ENCODE measurements at regions not wholly inside any gene's neighbourhood (a gene's known extent, or its start where the extent isn't known, plus 50 kb on each side); places are given as distances from the start of the nearest gene placed in this dataset.

DNA sequence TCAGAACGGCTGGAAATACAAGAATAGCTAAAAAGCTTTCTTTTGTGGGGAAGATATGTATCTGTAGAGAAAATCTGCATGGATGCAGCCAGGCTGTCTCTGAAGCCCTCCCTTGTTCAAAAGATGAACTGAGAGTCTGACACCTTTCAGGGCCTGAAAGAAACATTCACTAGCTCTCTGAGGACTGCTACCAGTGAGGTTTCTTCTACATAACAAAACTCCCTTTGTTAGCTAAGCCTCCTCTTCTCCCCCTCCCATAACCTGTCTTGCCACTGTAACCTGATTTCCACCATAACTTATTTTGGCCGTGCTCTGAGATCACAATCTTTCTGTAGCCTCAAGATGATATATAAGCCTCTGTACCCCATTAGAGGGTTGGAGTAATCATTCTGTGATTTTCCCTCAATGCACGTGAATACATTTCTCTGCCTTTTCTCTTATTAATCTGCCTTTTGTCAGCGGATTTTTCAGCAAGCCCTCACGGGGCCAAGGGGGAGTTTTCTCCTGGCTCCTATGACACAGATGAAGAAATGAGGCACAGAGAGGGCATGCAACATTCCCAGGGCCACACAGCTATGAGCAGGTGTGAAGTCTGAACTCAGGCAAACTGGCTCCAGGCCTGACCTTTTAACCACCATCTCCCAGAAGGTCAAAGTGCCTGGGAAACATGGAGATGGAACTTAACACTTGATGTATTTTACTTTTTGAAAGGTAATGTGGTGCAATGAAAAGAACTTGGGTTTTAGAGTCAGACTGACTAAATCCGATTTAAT lies 161.6 kb upstream of the PRDX4 start:
- H3K27ac ChIP-seq, result peak overlapping the region in 2 of 4 donors; percentile 47 to 70
- H3K36me3 ChIP-seq, result no peaks in the 10 kb centered on the region
- no peaks in the 10 kb centered on the region for H3K9me3 ChIP-seq
- FAIRE-seq, result no peak
- no peak for DNase-seq
- H3K4me1 ChIP-seq, result peaks cover 11 to 16% (median 16%) of the 10 kb centered on the region in 3 donors
- H3K27me3 ChIP-seq, result no peaks in the 10 kb centered on the region
- ATAC-seq, result no peak
- no peak overlapping the region for H3K4me3 ChIP-seq
- TF ChIP-seq, protein P1, sequence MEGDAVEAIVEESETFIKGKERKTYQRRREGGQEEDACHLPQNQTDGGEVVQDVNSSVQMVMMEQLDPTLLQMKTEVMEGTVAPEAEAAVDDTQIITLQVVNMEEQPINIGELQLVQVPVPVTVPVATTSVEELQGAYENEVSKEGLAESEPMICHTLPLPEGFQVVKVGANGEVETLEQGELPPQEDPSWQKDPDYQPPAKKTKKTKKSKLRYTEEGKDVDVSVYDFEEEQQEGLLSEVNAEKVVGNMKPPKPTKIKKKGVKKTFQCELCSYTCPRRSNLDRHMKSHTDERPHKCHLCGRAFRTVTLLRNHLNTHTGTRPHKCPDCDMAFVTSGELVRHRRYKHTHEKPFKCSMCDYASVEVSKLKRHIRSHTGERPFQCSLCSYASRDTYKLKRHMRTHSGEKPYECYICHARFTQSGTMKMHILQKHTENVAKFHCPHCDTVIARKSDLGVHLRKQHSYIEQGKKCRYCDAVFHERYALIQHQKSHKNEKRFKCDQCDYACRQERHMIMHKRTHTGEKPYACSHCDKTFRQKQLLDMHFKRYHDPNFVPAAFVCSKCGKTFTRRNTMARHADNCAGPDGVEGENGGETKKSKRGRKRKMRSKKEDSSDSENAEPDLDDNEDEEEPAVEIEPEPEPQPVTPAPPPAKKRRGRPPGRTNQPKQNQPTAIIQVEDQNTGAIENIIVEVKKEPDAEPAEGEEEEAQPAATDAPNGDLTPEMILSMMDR (IDR thresholded peaks at IDR 0.05), result no peak
- intact Hi-C loops (cut with DNase I), result no loop called here
- WGBS, 2 donors, result 56 to 64% methylated on average over 6 of the region's 6 CpGs

DNA sequence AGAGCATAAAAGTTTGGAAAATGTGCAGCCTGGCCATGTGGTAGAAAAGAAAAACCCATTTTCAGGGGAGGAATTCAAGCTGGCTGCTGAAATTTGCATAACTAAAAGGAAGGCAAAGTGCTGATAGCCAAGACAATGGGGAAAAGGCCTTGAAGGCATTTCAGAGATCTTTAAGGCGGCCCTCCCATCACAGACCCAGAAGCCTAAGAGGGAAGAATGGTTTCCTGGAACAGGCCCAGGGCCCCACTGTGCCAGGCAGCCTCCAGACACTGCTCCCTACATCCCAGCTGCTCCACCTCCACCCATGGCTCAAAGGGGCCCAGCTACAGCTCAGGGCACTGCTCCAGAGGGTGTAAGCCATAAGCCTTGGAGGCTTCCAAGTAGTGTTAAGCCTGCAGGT lies 158.0 kb upstream of the PRDX4 start:
- intact Hi-C loops (cut with DNase I), result no loop called here
- H3K27ac ChIP-seq, result no peak overlapping the region
- no peaks in the 10 kb centered on the region for H3K27me3 ChIP-seq
- H3K4me3 ChIP-seq, result no peak overlapping the region
- no peaks in the 10 kb centered on the region for H3K36me3 ChIP-seq
- DNase-seq (no peak), FAIRE-seq (no peak), ATAC-seq (no peak)
- H3K9me3 ChIP-seq, result no peaks in the 10 kb centered on the region
- TF ChIP-seq, protein P1 (IDR thresholded peaks at IDR 0.05), result no peak
- WGBS, 2 donors, result 64 to 91% methylated on average over 1 of the region's 1 CpG
- peaks cover 10 to 22% (median 11%) of the 10 kb centered on the region in 3 donors for H3K4me1 ChIP-seq

GRCh38 chrX:23511793-23512192 lies 155.5 kb upstream of the PRDX4 start:
- intact Hi-C loops (cut with DNase I), result no loop called here
- TF ChIP-seq, protein P1 (IDR thresholded peaks at IDR 0.05), result no peak
- Histone ChIP-seq H3K9me3 (no peaks in the 10 kb centered on the region), H3K4me1 (peaks cover 0 to 5% (median 0%) of the 10 kb centered on the region in 3 donors), H3K27me3 (no peaks in the 10 kb centered on the region), H3K27ac (no peak overlapping the region), H3K36me3 (no peaks in the 10 kb centered on the region), H3K4me3 (no peak overlapping the region)
- ATAC-seq (peak; percentile 64 to 85 (median 80)), FAIRE-seq (no peak), DNase-seq (no peak)
- 19 to 20% methylated on average over 2 of the region's 2 CpGs for WGBS, 2 donors

GRCh38 chrX:23513121-23513520 lies 154.2 kb upstream of the PRDX4 start:
- no peak overlapping the region for H3K4me3 ChIP-seq
- DNase-seq, result no peak
- no peak for FAIRE-seq
- H3K4me1 ChIP-seq, result peaks cover 0 to 5% (median 0%) of the 10 kb centered on the region in 3 donors
- TF ChIP-seq, protein P1 (IDR thresholded peaks at IDR 0.05), result no peak
- intact Hi-C loops (cut with DNase I), result no loop called here
- 26 to 48% methylated on average over 2 of the region's 2 CpGs for WGBS, 2 donors
- no peaks in the 10 kb centered on the region for H3K36me3 ChIP-seq
- H3K27ac ChIP-seq, result no peak overlapping the region
- no peak for ATAC-seq
- H3K9me3 ChIP-seq, result no peaks in the 10 kb centered on the region
- H3K27me3 ChIP-seq, result no peaks in the 10 kb centered on the region

- 82 to 89% methylated on average over 2 of the region's 2 CpGs for WGBS, 2 donors
- Histone ChIP-seq H3K4me3 (no peak overlapping the region), H3K9me3 (no peaks in the 10 kb centered on the region), H3K27me3 (no peaks in the 10 kb centered on the region), H3K36me3 (no peaks in the 10 kb centered on the region), H3K27ac (no peak overlapping the region), H3K4me1 (peaks cover 0 to 5% (median 0%) of the 10 kb centered on the region in 3 donors)
- TF ChIP-seq, protein P1 (IDR thresholded peaks at IDR 0.05), result no peak
- FAIRE-seq (no peak), ATAC-seq (no peak), DNase-seq (no peak)
- intact Hi-C loops (cut with DNase I), result no loop called here
Measured at GRCh38 chrX:23514082-23514481, 153.2 kb upstream of the PRDX4 start.

All from pancreas (tissue), 10 donors.